ENCODE measurements at regions not wholly inside any gene's neighbourhood (a gene's known extent, or its start where the extent isn't known, plus 50 kb on each side); places are given as distances from the start of the nearest gene placed in this dataset.

- TF ChIP-seq SUZ12 (IDR thresholded peaks at IDR 0.05; ENCODE audit: extremely low read depth, insufficient read depth, insufficient read length): no peak
- no peak for TF ChIP-seq YY1 (IDR thresholded peaks at IDR 0.05; ENCODE audit: insufficient read depth, insufficient read length)
Observed at GRCh38 chr2:5442736-5443135, 249.4 kb upstream of the SOX11 start.
